Stimulated activated CD4-positive, alpha-beta T cell treated with anti-CD3 and anti-CD28 coated beads, Interleukin-4, amount 100 ng/mL, for 24 hours (primary cell): ENCODE measurements at regions not wholly inside any gene's neighbourhood (a gene's known extent, or its start where the extent isn't known, plus 50 kb on each side); places are given as distances from the start of the nearest gene placed in this dataset.

Experiments used
- DNase-seq: peaks from one replicate; pipeline ENCODE4 v3.0.0-alpha.2; 2020

- DNase-seq = no peak
Observed at GRCh38 chr7:142352543-142352942, 94.7 kb upstream of the PRSS58 start.

- DNase-seq = no peak
Observed at GRCh38 chr7:142351145-142351544, 93.3 kb upstream of the PRSS58 start.

GRCh38 chr7:142349670-142350405 is 92.0 kb upstream of the PRSS58 start:
- DNase-seq = no peak

- no peak for DNase-seq
Observed at GRCh38 chr7:142348921-142349405, 91.1 kb upstream of the PRSS58 start.

GRCh38 chr7:142348100-142348499 is 90.2 kb upstream of the PRSS58 start:
- DNase-seq = no peak

GRCh38 chr7:142347091-142347490 is 89.2 kb upstream of the PRSS58 start:
- DNase-seq = no peak

GRCh38 chr7:142345811-142346210 is 88.0 kb upstream of the PRSS58 start:
- DNase-seq = no peak

- no peak for DNase-seq
Observed at GRCh38 chr7:142338633-142339501, 81.0 kb upstream of the PRSS58 start.

GRCh38 chr7:142337054-142338001 is 79.5 kb upstream of the PRSS58 start:
- no peak for DNase-seq

GRCh38 chr7:142334806-142335205 is 76.9 kb upstream of the PRSS58 start:
- no peak for DNase-seq

GRCh38 chr7:142334236-142334635 is 76.4 kb upstream of the PRSS58 start:
- no peak for DNase-seq

- DNase-seq = no peak
Observed at GRCh38 chr7:142332421-142332820, 74.6 kb upstream of the PRSS58 start.

- DNase-seq = no peak
Observed at GRCh38 chr7:142331941-142332340, 74.1 kb upstream of the PRSS58 start.

GRCh38 chr7:142329062-142329790 is 71.4 kb upstream of the PRSS58 start:
- DNase-seq = no peak

GRCh38 chr7:142328551-142328950 is 70.7 kb upstream of the PRSS58 start:
- DNase-seq = no peak

- no peak for DNase-seq
Observed at GRCh38 chr7:142327628-142328405, 70.0 kb upstream of the PRSS58 start.

- peak; percentile 44 for DNase-seq
Observed at GRCh38 chr7:142323706-142324105, 65.8 kb upstream of the PRSS58 start.

- no peak for DNase-seq
Observed at GRCh38 chr7:142321391-142321790, 63.5 kb upstream of the PRSS58 start.

- no peak for DNase-seq
Observed at GRCh38 chr7:142320883-142321282, 63.0 kb upstream of the PRSS58 start.

- peak; percentile 43 for DNase-seq
Observed at GRCh38 chr7:142319970-142320369, 62.1 kb upstream of the PRSS58 start.

GRCh38 chr7:142314281-142314680 is 56.4 kb upstream of the PRSS58 start:
- no peak for DNase-seq
